H1 (cell line): ENCODE measurements at regions not wholly inside any gene's neighbourhood (a gene's known extent, or its start where the extent isn't known, plus 50 kb on each side); places are given as distances from the start of the nearest gene placed in this dataset.

Source experiments
- CBX5 ChIP-seq: fragments of 300-800, 300-1000 bp; sonication (generic); IDR thresholded peaks from 2 replicates; pipeline ENCODE4 v1.7.1; 2016; ENCODE audit warnings: antibody characterized with exemption, low read length, low read depth
- HDAC2 ChIP-seq, 2 experiments: fragments of 300-600 bp in 1 of 2; sonication (generic) in 1 of 2; IDR thresholded peaks; 2 replicates each; pipeline ENCODE4 v1.6.1; 2011 to 2012; ENCODE audit warnings: low read depth in 2 of 2, low read length in 2 of 2, mild to moderate bottlenecking in 2 of 2, moderate library complexity in 2 of 2, borderline replicate concordance in 1 of 2, inconsistent platforms in 1 of 2
- JUND ChIP-seq: IDR thresholded peaks from 2 replicates; pipeline ENCODE4 v1.6.1; 2011; ENCODE audit warnings: mild to moderate bottlenecking, improper control_type of control experiment, low read length
- KDM5A ChIP-seq: fragments of 200-600 bp; IDR thresholded peaks from 2 replicates; pipeline ENCODE4 v1.7.1; 2012; ENCODE audit warnings: mild to moderate bottlenecking, low read length, inconsistent platforms, mixed read lengths
- MAFK ChIP-seq: IDR thresholded peaks from 2 replicates; pipeline ENCODE4 v1.6.1; 2012; ENCODE audit warnings: low read depth, mild to moderate bottlenecking, improper control_type of control experiment, low read length
- NRF1 ChIP-seq: IDR thresholded peaks from 2 replicates; pipeline ENCODE4 v1.6.1; 2011; ENCODE audit warnings: mild to moderate bottlenecking, low read depth, low read length, improper control_type of control experiment
- POLR2A ChIP-seq, 2 experiments: IDR thresholded peaks; 1 replicate in 1 of 2; 2 replicates in 1 of 2; pipeline ENCODE4 v1.6.1; 2011; ENCODE audit warnings: low read depth in 2 of 2, low read length in 2 of 2, mild to moderate bottlenecking in 2 of 2; ENCODE audit errors: control extremely low read depth in 1 of 2
- POLR2AphosphoS5 ChIP-seq: IDR thresholded peaks from 2 replicates; pipeline ENCODE4 v1.6.1; 2011; ENCODE audit warnings: low read depth, low read length
- RAD21 ChIP-seq, 2 experiments: IDR thresholded peaks in 1 of 2; conservative IDR thresholded peaks in 1 of 2; 2 replicates each; pipeline ENCODE4 v1.6.1; 2011; ENCODE audit warnings: low read depth in 2 of 2, low read length in 2 of 2, improper control_type of control experiment in 1 of 2, inconsistent platforms in 1 of 2, mild to moderate bottlenecking in 1 of 2, moderate library complexity in 1 of 2
- SIRT6 ChIP-seq: IDR thresholded peaks from one replicate; pipeline ENCODE4 v1.7.1; 2012; ENCODE audit warnings: low read length, inconsistent platforms
- TCF12 ChIP-seq: IDR thresholded peaks from 2 replicates; pipeline ENCODE4 v1.6.1; 2011; ENCODE audit warnings: low read depth, mild to moderate bottlenecking, low read length
- TF ChIP-seq, protein P1 (sequence below), 3 experiments: IDR thresholded peaks; 1 replicate in 2 of 3; 2 replicates in 1 of 3; pipeline versions ENCODE4 v1.5.1 to v1.6.1; 2011; ENCODE audit warnings: low read length in 3 of 3, mild to moderate bottlenecking in 3 of 3, inconsistent platforms in 2 of 3, low read depth in 1 of 3, moderate library complexity in 1 of 3; ENCODE audit not compliant: insufficient read depth in 1 of 3; ENCODE audit errors: control extremely low read depth in 1 of 3
- TF ChIP-seq, protein P2 (sequence below): IDR thresholded peaks from 2 replicates; pipeline ENCODE4 v1.6.1; 2011; ENCODE audit warnings: low read depth, mild to moderate bottlenecking, low read length; ENCODE audit not compliant: insufficient read depth

DNA sequence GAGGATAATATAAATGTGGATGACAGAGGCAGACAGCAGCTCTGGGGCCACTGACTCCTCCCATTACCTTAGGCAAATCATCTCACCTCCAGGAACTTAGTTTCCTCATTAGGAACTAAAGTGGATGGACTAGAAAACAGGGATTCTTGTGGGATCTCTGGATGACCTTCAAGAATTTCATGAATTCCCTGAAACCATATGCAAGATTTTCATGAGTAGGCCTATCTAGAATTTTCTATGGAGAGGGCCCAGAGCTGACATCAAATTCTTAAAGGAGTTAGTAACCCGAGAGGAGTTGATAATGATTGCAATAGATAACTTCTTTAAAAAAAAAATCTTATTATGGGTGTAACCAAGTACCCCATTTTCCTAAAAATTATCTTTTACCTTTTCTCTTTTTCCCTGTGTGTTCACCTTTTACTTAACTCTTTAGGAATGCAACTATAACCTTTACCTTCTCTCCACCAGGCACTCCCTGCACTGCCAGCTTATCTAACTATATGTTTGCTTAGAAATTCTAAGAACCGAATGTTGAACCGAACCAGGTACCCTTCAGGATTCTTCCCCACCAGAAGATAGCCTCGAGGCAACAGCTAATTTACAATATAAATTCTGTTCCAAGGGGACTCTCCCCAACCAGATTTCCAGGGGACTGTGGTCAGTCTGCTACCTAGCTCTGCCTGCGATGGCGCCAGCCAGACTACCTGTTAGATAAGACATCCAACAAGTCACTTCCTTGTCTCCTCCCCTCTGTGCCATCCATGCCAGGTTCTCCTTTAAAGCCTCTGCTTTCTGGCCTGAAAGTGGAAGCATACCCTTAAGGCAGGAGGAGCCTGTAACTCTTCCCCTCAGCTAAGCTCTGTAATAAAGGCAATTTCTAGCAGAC lies 86.0 kb downstream of the GCNT4 start:
- TF ChIP-seq KDM5A (no peak), CBX5 (no peak), SIRT6 (no peak), MAFK (no peak), NRF1 (no peak), POLR2A (IDR thresholded peaks at IDR 0.05; ENCODE audit: control extremely low read depth in 1 of 2, low read depth in 2 of 2, low read length in 2 of 2) (no peak), RAD21 (IDR thresholded peaks at IDR 0.05 in 1 of 2, conservative IDR thresholded peaks at IDR 0.05 in 1 of 2; ENCODE audit: low read depth in 2 of 2, low read length in 2 of 2) (no peak), JUND (no peak), TCF12 (no peak), HDAC2 (IDR thresholded peaks at IDR 0.05; ENCODE audit: borderline replicate concordance in 1 of 2, low read depth in 2 of 2, low read length in 2 of 2) (no peak), POLR2AphosphoS5 (no peak)
- TF ChIP-seq, protein P1, sequence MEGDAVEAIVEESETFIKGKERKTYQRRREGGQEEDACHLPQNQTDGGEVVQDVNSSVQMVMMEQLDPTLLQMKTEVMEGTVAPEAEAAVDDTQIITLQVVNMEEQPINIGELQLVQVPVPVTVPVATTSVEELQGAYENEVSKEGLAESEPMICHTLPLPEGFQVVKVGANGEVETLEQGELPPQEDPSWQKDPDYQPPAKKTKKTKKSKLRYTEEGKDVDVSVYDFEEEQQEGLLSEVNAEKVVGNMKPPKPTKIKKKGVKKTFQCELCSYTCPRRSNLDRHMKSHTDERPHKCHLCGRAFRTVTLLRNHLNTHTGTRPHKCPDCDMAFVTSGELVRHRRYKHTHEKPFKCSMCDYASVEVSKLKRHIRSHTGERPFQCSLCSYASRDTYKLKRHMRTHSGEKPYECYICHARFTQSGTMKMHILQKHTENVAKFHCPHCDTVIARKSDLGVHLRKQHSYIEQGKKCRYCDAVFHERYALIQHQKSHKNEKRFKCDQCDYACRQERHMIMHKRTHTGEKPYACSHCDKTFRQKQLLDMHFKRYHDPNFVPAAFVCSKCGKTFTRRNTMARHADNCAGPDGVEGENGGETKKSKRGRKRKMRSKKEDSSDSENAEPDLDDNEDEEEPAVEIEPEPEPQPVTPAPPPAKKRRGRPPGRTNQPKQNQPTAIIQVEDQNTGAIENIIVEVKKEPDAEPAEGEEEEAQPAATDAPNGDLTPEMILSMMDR (IDR thresholded peaks at IDR 0.05; ENCODE audit: control extremely low read depth in 1 of 3, insufficient read depth in 1 of 3, low read depth in 1 of 3, low read length in 3 of 3), result no peak
- TF ChIP-seq, protein P2, sequence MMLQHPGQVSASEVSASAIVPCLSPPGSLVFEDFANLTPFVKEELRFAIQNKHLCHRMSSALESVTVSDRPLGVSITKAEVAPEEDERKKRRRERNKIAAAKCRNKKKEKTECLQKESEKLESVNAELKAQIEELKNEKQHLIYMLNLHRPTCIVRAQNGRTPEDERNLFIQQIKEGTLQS, result no peak
